Tibial nerve (tissue), 4 donors: ENCODE measurements at regions not wholly inside any gene's neighbourhood (a gene's known extent, or its start where the extent isn't known, plus 50 kb on each side); places are given as distances from the start of the nearest gene placed in this dataset.

Experiments used
- DNase-seq, 2 donors: peaks; one replicate each; pipeline ENCODE4 v3.0.0-alpha.2; 2019; ENCODE audit warnings: low spot score in 2 of 2
- H3K27ac ChIP-seq, 4 donors: fragments of 200-600 bp; sonication (generic) in 3 of 4; one replicate each; pipeline ENCODE4 v1.5.1; 2017 to 2019; ENCODE audit warnings: mild to moderate bottlenecking in 1 of 4
- H3K27me3 ChIP-seq, 2 donors: fragments of 200-600 bp; sonication (generic) in 1 of 2; one replicate each; pipeline versions ENCODE4 v1.5.1 to v1.6.0; 2017 to 2019
- H3K36me3 ChIP-seq, 3 donors: fragments of 200-600 bp; sonication (generic); one replicate each; pipeline ENCODE4 v1.5.1; 2018 to 2019
- H3K4me1 ChIP-seq, 4 donors: fragments of 200-600 bp; sonication (generic) in 3 of 4; one replicate each; pipeline ENCODE4 v1.5.1; 2017 to 2019
- H3K4me3 ChIP-seq, 4 donors: fragments of 200-600 bp; sonication (generic) in 3 of 4; one replicate each; pipeline ENCODE4 v1.5.1; 2017 to 2019; ENCODE audit warnings: mild to moderate bottlenecking in 1 of 4, moderate library complexity in 1 of 4
- H3K9me3 ChIP-seq, 4 donors: fragments of 200-600 bp; sonication (generic) in 3 of 4; one replicate each; pipeline ENCODE4 v1.5.1; 2017 to 2019
- EP300 ChIP-seq, 2 donors: sonication (generic); formaldehyde crosslinking; IDR thresholded peaks; one replicate each; pipeline ENCODE4 v1.6.1; 2017; ENCODE audit warnings: antibody characterized with exemption in 2 of 2, mild to moderate bottlenecking in 1 of 2
- POLR2A ChIP-seq, 2 donors: fragments of 450-650 bp; IDR thresholded peaks; one replicate each; pipeline ENCODE4 v1.6.1; 2017; ENCODE audit warnings: antibody characterized with exemption in 2 of 2, mild to moderate bottlenecking in 2 of 2, moderate library complexity in 2 of 2
- WGBS, 2 donors: methylation state at CpG; one replicate each; pipeline ENCODE4 v1.1.5; 2018; 5-methylcytosine and 5-hydroxymethylcytosine counted together
- TF ChIP-seq, protein P1 (sequence below), 5 experiments: fragments of 200-600 bp in 3 of 5; fragments of 450-650 bp in 2 of 5; sonication (generic) in 3 of 5; IDR thresholded peaks; one replicate each; pipeline ENCODE4 v1.5.1; 2016 to 2019; ENCODE audit warnings: antibody characterized with exemption in 5 of 5, mild to moderate bottlenecking in 3 of 5, moderate library complexity in 2 of 5

DNA sequence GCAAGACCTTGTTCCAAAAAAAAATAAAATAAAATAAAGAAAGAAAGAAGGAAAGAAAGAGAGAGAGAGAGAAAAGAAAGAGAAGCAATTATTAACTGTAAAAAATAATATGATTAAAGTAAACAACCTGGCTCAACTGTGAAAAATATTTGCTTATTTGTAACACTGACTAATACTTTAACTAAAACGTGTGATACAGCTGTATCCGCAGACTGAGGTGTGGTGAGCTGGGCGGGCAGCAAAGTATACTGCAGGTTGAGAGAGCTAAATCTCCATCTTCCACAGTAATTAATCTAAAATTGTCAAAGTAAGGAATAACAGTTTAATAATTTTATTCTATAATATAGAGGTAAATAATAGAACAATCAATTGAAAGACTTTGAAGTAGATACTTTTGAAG, 145.5 kb upstream of the FAM241A start:
- Histone ChIP-seq H3K4me1 (no peaks in the 10 kb centered on the region), H3K27me3 (no peaks in the 10 kb centered on the region), H3K9me3 (no peaks in the 10 kb centered on the region), H3K36me3 (no peaks in the 10 kb centered on the region), H3K27ac (no peak overlapping the region), H3K4me3 (no peak overlapping the region)
- TF ChIP-seq POLR2A (IDR thresholded peaks at IDR 0.05) (no peak), EP300 (IDR thresholded peaks at IDR 0.05) (no peak)
- TF ChIP-seq, protein P1, sequence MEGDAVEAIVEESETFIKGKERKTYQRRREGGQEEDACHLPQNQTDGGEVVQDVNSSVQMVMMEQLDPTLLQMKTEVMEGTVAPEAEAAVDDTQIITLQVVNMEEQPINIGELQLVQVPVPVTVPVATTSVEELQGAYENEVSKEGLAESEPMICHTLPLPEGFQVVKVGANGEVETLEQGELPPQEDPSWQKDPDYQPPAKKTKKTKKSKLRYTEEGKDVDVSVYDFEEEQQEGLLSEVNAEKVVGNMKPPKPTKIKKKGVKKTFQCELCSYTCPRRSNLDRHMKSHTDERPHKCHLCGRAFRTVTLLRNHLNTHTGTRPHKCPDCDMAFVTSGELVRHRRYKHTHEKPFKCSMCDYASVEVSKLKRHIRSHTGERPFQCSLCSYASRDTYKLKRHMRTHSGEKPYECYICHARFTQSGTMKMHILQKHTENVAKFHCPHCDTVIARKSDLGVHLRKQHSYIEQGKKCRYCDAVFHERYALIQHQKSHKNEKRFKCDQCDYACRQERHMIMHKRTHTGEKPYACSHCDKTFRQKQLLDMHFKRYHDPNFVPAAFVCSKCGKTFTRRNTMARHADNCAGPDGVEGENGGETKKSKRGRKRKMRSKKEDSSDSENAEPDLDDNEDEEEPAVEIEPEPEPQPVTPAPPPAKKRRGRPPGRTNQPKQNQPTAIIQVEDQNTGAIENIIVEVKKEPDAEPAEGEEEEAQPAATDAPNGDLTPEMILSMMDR (IDR thresholded peaks at IDR 0.05), result no peak
- WGBS, 2 donors, result 92 to 95% methylated on average over 3 of the region's 3 CpGs
- DNase-seq, result no peak

DNA sequence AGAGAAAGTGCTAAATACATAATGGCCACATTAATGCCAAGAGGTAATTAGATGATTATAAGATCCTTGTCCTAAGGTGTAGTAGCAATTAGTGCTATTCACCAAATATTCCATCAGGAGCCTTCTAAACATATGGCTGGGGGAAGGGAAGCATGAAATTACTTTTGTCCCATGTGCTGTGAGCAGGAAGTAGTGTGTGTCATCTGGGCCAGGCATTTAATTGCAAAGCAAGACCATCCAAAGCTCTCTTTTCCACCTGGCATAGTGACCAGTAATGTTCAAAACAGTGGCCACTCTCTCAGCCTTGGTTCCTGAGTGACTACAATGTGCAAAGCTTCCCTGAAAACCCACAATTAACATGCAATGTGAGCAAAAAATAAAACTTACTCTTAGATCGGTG, 144.2 kb upstream of the FAM241A start:
- no peak for DNase-seq
- Histone ChIP-seq H3K4me1 (no peaks in the 10 kb centered on the region), H3K36me3 (no peaks in the 10 kb centered on the region), H3K9me3 (no peaks in the 10 kb centered on the region), H3K27ac (no peak overlapping the region), H3K4me3 (no peak overlapping the region), H3K27me3 (no peaks in the 10 kb centered on the region)
- TF ChIP-seq, protein P1 (IDR thresholded peaks at IDR 0.05), result no peak
- TF ChIP-seq EP300 (IDR thresholded peaks at IDR 0.05) (no peak), POLR2A (IDR thresholded peaks at IDR 0.05) (no peak)
- 89 to 100% methylated on average over 1 of the region's 1 CpG for WGBS, 2 donors

DNA sequence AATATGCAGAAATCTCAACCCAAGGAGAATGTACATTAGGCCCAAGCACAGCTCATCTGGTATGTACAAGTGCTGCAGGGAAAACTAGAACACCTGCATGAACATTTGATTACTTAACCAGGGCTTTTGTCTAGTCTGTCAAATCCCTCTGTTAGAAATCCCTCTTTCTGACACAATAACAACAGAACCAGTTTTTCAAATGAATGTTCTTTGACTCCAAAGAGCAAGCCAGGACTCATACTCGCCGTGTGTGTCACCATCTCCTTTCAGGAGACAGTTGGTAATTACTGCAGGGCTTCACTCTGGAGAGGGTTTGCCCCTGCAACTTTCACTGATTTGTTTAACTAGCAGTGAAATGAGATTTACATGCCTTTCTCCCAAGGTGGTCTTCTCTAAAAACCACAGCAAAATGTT, 143.0 kb upstream of the FAM241A start:
- no peaks in the 10 kb centered on the region for H3K4me1 ChIP-seq
- H3K4me3 ChIP-seq, result no peak overlapping the region
- 49% methylated on average over 2 of the region's 2 CpGs for WGBS, 2 donors
- H3K9me3 ChIP-seq, result no peaks in the 10 kb centered on the region
- DNase-seq, result no peak
- TF ChIP-seq EP300 (IDR thresholded peaks at IDR 0.05), result no peak
- TF ChIP-seq, protein P1 (IDR thresholded peaks at IDR 0.05), result no peak
- no peak for TF ChIP-seq POLR2A (IDR thresholded peaks at IDR 0.05)
- H3K27me3 ChIP-seq, result no peaks in the 10 kb centered on the region
- H3K36me3 ChIP-seq, result no peaks in the 10 kb centered on the region
- no peak overlapping the region for H3K27ac ChIP-seq

DNA sequence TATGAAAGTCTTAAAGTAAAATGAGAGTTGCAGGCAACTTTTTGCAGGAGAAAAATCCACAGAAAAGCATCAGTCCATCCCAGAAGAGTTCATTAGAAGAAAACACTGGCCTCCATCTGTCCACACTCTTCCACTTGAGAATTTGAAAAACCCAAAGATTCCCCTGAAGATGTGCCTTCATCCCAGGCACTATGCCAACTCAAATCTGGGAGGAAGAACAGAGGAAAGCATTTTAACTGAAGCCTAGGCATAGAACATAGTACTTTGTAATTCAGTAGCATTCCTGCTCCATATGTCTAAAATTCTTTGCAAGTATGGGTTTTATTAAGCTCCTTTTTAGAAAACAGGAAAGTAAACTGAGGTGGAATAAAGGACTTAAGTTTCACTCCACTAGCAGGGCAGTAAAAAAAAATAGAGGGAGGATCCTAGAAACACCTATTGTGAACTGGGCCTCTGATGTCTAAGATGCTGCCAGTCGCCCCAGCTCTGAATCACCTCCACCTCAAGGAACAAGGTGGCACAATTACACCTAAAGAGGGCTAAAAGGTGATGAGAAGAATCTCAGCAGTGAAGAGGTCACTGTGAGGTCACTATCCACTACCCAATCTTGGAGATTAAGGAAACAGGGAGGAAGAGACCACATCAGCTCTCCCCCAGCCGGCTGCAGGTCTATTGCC, 141.9 kb upstream of the FAM241A start:
- no peaks in the 10 kb centered on the region for H3K36me3 ChIP-seq
- no peak for DNase-seq
- WGBS, 2 donors, result 61 to 81% methylated on average over 2 of the region's 2 CpGs

DNA sequence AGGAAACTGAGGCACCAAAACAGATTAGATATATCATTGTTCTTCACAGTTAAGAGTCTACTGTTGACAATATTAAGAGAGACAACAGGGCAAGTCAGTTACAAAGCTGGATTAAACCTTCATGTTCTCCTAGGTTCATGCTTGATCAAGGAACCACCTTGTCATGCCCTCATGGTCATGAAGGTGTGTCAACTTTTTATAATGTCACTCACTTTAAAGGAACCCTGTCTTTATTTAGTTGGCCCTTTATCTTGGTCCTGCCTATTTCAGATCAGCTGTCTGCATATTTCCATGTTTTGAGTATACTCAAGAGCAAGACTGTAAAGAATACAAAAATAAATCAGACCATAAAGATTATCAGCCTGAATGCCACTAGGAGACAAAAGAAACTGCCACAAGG, 140.2 kb upstream of the FAM241A start:
- no peak for TF ChIP-seq POLR2A (IDR thresholded peaks at IDR 0.05)
- TF ChIP-seq, protein P1 (IDR thresholded peaks at IDR 0.05), result no peak
- TF ChIP-seq EP300 (IDR thresholded peaks at IDR 0.05), result no peak
- no peaks in the 10 kb centered on the region for H3K4me1 ChIP-seq
- no peaks in the 10 kb centered on the region for H3K36me3 ChIP-seq
- H3K4me3 ChIP-seq, result no peak overlapping the region
- H3K27ac ChIP-seq, result no peak overlapping the region
- DNase-seq, result no peak
- no peaks in the 10 kb centered on the region for H3K27me3 ChIP-seq
- no peaks in the 10 kb centered on the region for H3K9me3 ChIP-seq

More for the DNA sequence above, 141.9 kb upstream of the FAM241A start:
- Histone ChIP-seq H3K27ac (no peak overlapping the region), H3K4me1 (no peaks in the 10 kb centered on the region), H3K27me3 (no peaks in the 10 kb centered on the region), H3K9me3 (no peaks in the 10 kb centered on the region), H3K4me3 (no peak overlapping the region)
- TF ChIP-seq, protein P1 (IDR thresholded peaks at IDR 0.05), result no peak
- no peak for TF ChIP-seq EP300 (IDR thresholded peaks at IDR 0.05)
- TF ChIP-seq POLR2A (IDR thresholded peaks at IDR 0.05), result no peak
